ENCODE measurements at regions not wholly inside any gene's neighbourhood (a gene's known extent, or its start where the extent isn't known, plus 50 kb on each side); places are given as distances from the start of the nearest gene placed in this dataset.
"Not testable (repeated sequence)": the region's sequence is repeated elsewhere in the genome, so short reads cannot be mapped to it uniquely, and the experiment has no call there.

GRCh38 chr16:7278636-7279035, 54.0 kb upstream of the RBFOX1 start:
- no peak overlapping the region for H3K27ac Mint-ChIP-seq
- no peaks in the 10 kb centered on the region for H3K36me3 Mint-ChIP-seq
- no peak overlapping the region for H3K4me3 Mint-ChIP-seq
- H3K27me3 Mint-ChIP-seq = no peaks in the 10 kb centered on the region
- peaks cover 7% of the 10 kb centered on the region for H3K9me3 Mint-ChIP-seq
- no peaks in the 10 kb centered on the region for H3K4me1 Mint-ChIP-seq

DNA sequence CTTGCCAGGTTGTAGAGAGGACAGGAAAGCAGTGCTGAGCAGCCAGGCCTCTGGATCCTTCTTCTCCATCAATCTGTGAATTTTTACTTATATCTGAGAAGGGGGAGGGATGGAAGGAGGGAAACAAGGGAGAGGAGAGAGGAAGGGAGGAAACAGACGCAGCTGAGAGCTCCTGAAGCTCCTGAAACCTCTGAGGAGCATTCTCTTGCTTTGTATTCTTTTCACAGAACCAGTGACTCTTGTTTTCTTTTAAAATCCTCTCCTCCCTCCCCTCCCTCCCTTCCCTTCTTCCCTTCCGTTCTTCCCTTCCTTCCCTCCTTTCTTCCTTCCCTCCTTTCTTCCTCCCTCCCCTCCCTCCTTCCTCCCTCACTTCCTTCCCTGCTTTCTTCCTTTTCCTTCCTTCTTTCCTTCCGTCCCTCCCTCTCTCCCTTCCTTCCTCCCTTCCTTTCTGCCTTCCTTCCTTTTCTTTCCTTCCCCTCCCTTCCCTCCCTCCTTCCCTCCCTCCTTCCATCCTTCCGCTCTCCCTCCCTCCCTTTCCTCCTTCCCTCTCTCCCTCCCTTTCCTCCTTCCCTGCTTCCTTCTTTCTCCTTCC, 60.0 kb upstream of the RBFOX1 start:
- peaks cover 9% of the 10 kb centered on the region for H3K9me3 Mint-ChIP-seq
- no peaks in the 10 kb centered on the region for H3K27me3 Mint-ChIP-seq
- H3K36me3 Mint-ChIP-seq = no peaks in the 10 kb centered on the region
- no peaks in the 10 kb centered on the region for H3K4me1 Mint-ChIP-seq
- no peak overlapping the region for H3K4me3 Mint-ChIP-seq
- H3K27ac Mint-ChIP-seq = no peak overlapping the region

GRCh38 chr16:7271486-7271885, 61.2 kb upstream of the RBFOX1 start:
- H3K9me3 Mint-ChIP-seq = peaks cover 9% of the 10 kb centered on the region
- H3K27ac Mint-ChIP-seq = no peak overlapping the region
- no peaks in the 10 kb centered on the region for H3K4me1 Mint-ChIP-seq
- H3K36me3 Mint-ChIP-seq = no peaks in the 10 kb centered on the region
- no peak overlapping the region for H3K4me3 Mint-ChIP-seq
- no peaks in the 10 kb centered on the region for H3K27me3 Mint-ChIP-seq

DNA sequence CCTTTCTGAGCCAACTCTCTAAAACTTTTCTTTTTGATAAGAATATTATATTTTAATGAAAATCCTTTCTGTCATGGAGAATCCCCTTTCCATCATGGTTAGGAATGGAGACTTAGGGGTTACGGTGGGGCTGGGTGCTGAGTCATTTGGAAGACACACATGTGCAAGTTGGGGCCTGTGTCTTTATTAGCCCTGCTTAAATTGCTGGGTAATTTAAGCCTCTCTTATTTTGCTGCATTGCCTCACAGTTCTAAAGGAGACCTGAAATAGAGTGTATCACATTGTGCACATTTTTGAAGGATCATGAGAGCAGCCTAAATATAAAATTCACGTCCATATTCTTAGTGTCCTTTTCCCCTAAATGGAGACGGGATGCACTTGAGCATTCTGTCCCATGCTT, 61.8 kb upstream of the RBFOX1 start:
- no peaks in the 10 kb centered on the region for H3K36me3 Mint-ChIP-seq
- no peaks in the 10 kb centered on the region for H3K4me1 Mint-ChIP-seq
- no peak overlapping the region for H3K27ac Mint-ChIP-seq
- no peak overlapping the region for H3K4me3 Mint-ChIP-seq
- no peaks in the 10 kb centered on the region for H3K27me3 Mint-ChIP-seq
- H3K9me3 Mint-ChIP-seq = peaks cover 14% of the 10 kb centered on the region

GRCh38 chr16:7270006-7270405, 62.6 kb upstream of the RBFOX1 start:
- Mint-ChIP-seq H3K9me3 (peaks cover 14% of the 10 kb centered on the region), H3K27ac (no peak overlapping the region), H3K27me3 (no peaks in the 10 kb centered on the region), H3K4me3 (no peak overlapping the region), H3K36me3 (no peaks in the 10 kb centered on the region), H3K4me1 (no peaks in the 10 kb centered on the region)

- Mint-ChIP-seq H3K4me1 (no peaks in the 10 kb centered on the region), H3K9me3 (peaks cover 14% of the 10 kb centered on the region), H3K4me3 (no peak overlapping the region)
Observed at GRCh38 chr16:7268182-7268581, 64.5 kb upstream of the RBFOX1 start.

GRCh38 chr16:7257016-7257415, 75.6 kb upstream of the RBFOX1 start:
- no peak overlapping the region for H3K27ac Mint-ChIP-seq
- H3K36me3 Mint-ChIP-seq = no peaks in the 10 kb centered on the region
- no peaks in the 10 kb centered on the region for H3K4me1 Mint-ChIP-seq
- no peaks in the 10 kb centered on the region for H3K27me3 Mint-ChIP-seq
- no peak overlapping the region for H3K4me3 Mint-ChIP-seq
- H3K9me3 Mint-ChIP-seq = peaks cover 4% of the 10 kb centered on the region

More at GRCh38 chr16:7268182-7268581, 64.5 kb upstream of the RBFOX1 start:
- no peaks in the 10 kb centered on the region for H3K27me3 Mint-ChIP-seq
- no peak overlapping the region for H3K27ac Mint-ChIP-seq
- H3K36me3 Mint-ChIP-seq = no peaks in the 10 kb centered on the region

DNA sequence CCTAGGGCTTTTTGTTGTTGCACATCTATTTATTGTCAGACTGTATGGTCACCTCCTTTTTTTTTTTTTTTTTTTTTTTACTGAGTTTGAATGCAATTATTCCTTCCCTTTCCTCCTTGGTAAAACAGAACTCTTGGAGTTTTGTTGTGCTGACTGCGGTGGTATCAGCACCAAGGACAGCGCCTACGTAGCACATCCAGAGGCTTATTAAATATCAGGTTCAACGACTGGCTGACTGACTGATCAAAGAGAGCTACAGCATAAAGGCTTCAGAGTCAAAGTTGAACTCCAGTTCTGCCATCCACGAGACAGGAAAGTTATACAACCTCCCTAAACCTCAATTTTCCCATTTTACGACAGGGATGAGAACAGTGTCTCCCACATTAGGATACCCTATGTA, 86.1 kb upstream of the RBFOX1 start:
- no peaks in the 10 kb centered on the region for H3K27me3 Mint-ChIP-seq
- H3K36me3 Mint-ChIP-seq = no peaks in the 10 kb centered on the region
- H3K4me3 Mint-ChIP-seq = no peak overlapping the region
- H3K27ac Mint-ChIP-seq = no peak overlapping the region
- H3K4me1 Mint-ChIP-seq = no peaks in the 10 kb centered on the region
- H3K9me3 Mint-ChIP-seq = peaks cover 10% of the 10 kb centered on the region

DNA sequence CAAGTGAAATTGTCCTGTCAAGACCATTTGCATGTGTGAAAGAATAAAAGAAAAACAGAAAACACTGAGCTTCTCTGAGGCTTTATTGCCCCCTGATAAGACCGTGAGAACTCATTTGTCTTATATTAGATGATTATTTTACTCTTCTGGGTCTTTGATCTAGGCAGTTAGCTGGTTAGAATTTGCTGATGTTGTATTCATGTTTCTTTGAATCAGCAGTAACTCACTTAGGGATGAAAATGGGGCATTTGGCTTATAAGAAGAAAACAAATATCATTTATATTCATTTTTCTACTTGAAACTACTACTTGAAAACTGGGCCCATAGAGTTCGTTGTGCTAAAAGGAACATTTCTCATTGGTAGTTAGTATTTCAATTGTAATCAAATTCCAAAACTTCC, 93.1 kb upstream of the RBFOX1 start:
- H3K36me3 Mint-ChIP-seq = no peaks in the 10 kb centered on the region
- H3K27ac Mint-ChIP-seq = no peak overlapping the region
- H3K9me3 Mint-ChIP-seq = peaks cover 4% of the 10 kb centered on the region
- no peaks in the 10 kb centered on the region for H3K4me1 Mint-ChIP-seq
- H3K27me3 Mint-ChIP-seq = no peaks in the 10 kb centered on the region
- H3K4me3 Mint-ChIP-seq = no peak overlapping the region

DNA sequence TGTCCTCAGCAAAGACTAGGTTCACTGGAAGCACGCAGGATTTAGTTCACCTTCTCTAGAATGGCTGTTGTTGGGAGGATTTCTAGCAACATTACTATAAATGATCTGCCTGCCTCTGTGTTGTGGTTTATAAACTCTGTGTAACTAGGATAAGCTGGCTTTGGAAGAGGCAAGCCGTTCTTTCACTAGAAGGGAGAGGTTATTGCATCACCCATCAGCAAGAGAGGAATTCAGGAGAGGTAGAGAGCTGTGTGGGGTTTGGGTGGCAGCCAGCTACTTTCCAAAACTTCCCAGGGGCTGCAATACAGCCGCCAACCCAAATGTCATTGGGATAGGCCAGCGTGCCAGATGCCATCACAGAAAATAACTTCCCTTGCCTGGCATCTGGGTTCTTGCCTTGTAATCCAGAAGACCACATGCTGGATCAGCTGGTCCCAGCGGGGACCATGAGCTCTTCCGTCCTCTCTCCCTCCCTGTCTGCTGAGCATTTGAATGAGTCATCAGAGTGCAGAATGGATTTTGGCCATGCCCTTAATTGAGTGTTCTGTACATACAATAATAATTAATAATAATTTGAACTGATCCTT, 95.7 kb upstream of the RBFOX1 start:
- H3K9me3 Mint-ChIP-seq = peaks cover 11% of the 10 kb centered on the region
- H3K27me3 Mint-ChIP-seq = no peaks in the 10 kb centered on the region
- no peaks in the 10 kb centered on the region for H3K36me3 Mint-ChIP-seq
- H3K4me1 Mint-ChIP-seq = no peaks in the 10 kb centered on the region
- H3K4me3 Mint-ChIP-seq = no peak overlapping the region
- no peak overlapping the region for H3K27ac Mint-ChIP-seq

DNA sequence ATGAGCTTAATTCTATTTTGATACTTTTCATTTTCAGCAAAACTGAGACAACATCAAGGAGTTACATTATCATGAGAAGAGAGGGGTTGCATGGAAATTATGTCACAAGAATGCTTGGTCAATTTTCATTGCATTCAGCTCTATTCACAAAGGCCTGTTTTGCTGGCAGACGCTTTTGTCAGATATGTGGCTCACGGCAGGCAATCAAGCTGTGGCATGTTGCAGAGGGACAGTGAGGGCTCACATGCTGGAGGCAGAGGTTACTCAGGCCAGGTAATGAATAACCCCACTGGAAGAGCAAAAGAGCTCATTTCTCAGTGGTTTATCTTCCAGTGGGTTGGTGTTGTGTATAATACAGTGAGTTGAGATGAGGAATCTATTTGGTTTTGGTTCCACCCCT, 98.7 kb upstream of the RBFOX1 start:
- Mint-ChIP-seq H3K9me3 (peaks cover 11% of the 10 kb centered on the region), H3K27ac (no peak overlapping the region), H3K36me3 (no peaks in the 10 kb centered on the region), H3K4me1 (no peaks in the 10 kb centered on the region), H3K4me3 (no peak overlapping the region), H3K27me3 (no peaks in the 10 kb centered on the region)

GRCh38 chr16:7231762-7232161, 100.9 kb upstream of the RBFOX1 start:
- Mint-ChIP-seq H3K27me3 (peaks cover 2% of the 10 kb centered on the region), H3K4me1 (no peaks in the 10 kb centered on the region), H3K27ac (no peak overlapping the region), H3K36me3 (no peaks in the 10 kb centered on the region), H3K4me3 (no peak overlapping the region), H3K9me3 (peaks cover 18% of the 10 kb centered on the region)

DNA sequence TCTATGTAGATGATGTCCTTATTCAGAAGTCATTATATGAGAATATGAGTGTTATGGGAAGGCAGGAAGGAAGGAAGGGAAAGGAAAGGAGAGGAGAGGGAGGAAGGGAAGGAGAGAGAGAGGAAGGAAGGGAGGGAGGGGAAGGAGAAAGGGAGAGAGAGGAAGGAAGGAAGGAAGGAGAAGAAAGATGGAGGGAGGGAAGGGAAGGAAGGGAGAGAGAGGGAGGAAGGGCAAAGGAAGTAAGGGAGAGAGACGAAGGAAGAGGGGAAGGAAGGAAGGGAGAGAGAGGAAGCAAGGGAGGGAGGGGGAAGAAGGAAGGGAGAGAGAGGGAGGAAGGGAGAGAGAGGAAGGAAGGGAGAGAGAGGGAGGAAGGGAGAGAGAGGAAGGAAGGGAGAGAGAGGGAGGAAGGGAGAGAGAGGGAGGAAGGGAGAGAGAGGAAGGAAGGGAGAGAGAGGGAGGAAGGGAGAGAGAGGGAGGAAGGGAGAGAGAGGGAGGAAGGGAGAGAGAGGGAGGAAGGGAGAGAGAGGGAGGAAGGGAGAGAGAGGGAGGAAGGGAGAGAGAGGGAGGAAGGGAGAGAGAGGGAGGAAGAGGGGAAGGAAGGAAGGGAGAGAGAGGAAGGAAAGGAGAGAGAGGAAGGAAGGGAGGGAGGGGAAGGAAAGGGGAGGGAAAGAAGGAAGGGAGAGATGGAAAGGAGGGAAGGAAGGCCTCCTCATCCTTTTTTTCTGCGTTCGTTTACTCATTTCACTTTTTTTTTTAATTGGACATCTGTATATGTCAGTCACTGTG, 103.0 kb upstream of the RBFOX1 start:
- not testable (repeated sequence) for H3K4me3 Mint-ChIP-seq, H3K4me1 Mint-ChIP-seq, H3K36me3 Mint-ChIP-seq, H3K27ac Mint-ChIP-seq, H3K27me3 Mint-ChIP-seq
- H3K9me3 Mint-ChIP-seq = peaks cover 22% of the 10 kb centered on the region

DNA sequence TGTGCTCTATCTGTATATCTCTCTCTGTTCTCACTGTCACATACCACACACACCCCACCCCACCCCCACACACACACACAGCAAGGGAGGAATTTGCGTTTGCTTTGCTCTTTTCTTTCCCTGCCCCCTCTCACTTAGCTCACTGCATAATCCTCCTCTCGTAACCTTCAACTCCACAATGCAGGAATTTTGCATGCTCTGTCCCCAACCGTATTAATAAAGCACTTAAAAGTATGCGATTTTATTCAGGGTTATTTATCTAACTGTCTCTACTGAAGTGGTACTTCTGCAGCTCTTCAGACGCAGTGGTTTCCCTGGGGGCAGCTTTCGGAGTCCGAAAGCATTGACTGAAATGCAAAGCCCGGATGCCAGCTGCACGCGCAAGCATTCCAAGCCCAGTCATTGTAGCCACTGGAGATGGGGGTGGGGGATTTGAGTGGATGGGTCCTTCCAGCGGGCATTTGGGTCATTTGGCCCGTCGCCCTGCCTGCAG, 105.4 kb upstream of the RBFOX1 start:
- peaks cover 11% of the 10 kb centered on the region for H3K9me3 Mint-ChIP-seq

GRCh38 chr16:7221157-7221556, 111.5 kb upstream of the RBFOX1 start:
- H3K36me3 Mint-ChIP-seq = no peaks in the 10 kb centered on the region
- H3K4me1 Mint-ChIP-seq = no peaks in the 10 kb centered on the region
- H3K27ac Mint-ChIP-seq = no peak overlapping the region
- no peak overlapping the region for H3K4me3 Mint-ChIP-seq
- H3K9me3 Mint-ChIP-seq = peaks cover 11% of the 10 kb centered on the region
- no peaks in the 10 kb centered on the region for H3K27me3 Mint-ChIP-seq

More for the DNA sequence above, 105.4 kb upstream of the RBFOX1 start:
- H3K27ac Mint-ChIP-seq = no peak overlapping the region
- H3K4me1 Mint-ChIP-seq = no peaks in the 10 kb centered on the region
- no peaks in the 10 kb centered on the region for H3K36me3 Mint-ChIP-seq
- peaks cover 2% of the 10 kb centered on the region for H3K27me3 Mint-ChIP-seq
- H3K4me3 Mint-ChIP-seq = no peak overlapping the region

GRCh38 chr16:7218936-7219335, 113.7 kb upstream of the RBFOX1 start:
- H3K4me1 Mint-ChIP-seq = no peaks in the 10 kb centered on the region
- peaks cover 6% of the 10 kb centered on the region for H3K9me3 Mint-ChIP-seq
- no peaks in the 10 kb centered on the region for H3K27me3 Mint-ChIP-seq
- no peak overlapping the region for H3K4me3 Mint-ChIP-seq
- no peak overlapping the region for H3K27ac Mint-ChIP-seq
- no peaks in the 10 kb centered on the region for H3K36me3 Mint-ChIP-seq

Data from activated naive CD4-positive, alpha-beta T cell treated with anti-CD3 and anti-CD28 coated beads, Interleukin-2, amount 50 U/mL, for 24 hours (primary cell).